ENCODE measurements at regions not wholly inside any gene's neighbourhood (a gene's known extent, or its start where the extent isn't known, plus 50 kb on each side); places are given as distances from the start of the nearest gene placed in this dataset.

- H3K27ac ChIP-seq (ENCODE audit: low read depth, low read length), result no peak overlapping the region
- H3K36me3 ChIP-seq (ENCODE audit: control insufficient read depth, insufficient read depth, low read length), result no peaks in the 10 kb centered on the region
- no peak overlapping the region for H2AK5ac ChIP-seq (ENCODE audit: low read length)
- no peak for DNase-seq
- no peaks in the 10 kb centered on the region for H3K27me3 ChIP-seq (ENCODE audit: insufficient read depth, low read length, poor library complexity)
- no peak overlapping the region for H3K4me2 ChIP-seq (ENCODE audit: low read length)
- no peak overlapping the region for H2BK5ac ChIP-seq (ENCODE audit: low read length)
- no peak overlapping the region for H3K4ac ChIP-seq (ENCODE audit: low read depth, low read length)
- H3K9ac ChIP-seq (ENCODE audit: low read length), result no peak overlapping the region
- no peak overlapping the region for H2BK120ac ChIP-seq (ENCODE audit: low read depth, low read length)
- H3K23ac ChIP-seq (ENCODE audit: low read length), result no peak overlapping the region
- WGBS (ENCODE audit: extremely low coverage, insufficient coverage, low lambda C conversion rate), result no CpG with 5 or more reads among the region's 2 CpGs
- H3K4me1 ChIP-seq (ENCODE audit: control insufficient read depth, low read depth, low read length), result no peaks in the 10 kb centered on the region
- no peak overlapping the region for H4K8ac ChIP-seq (ENCODE audit: low read depth, low read length)
- H3K79me1 ChIP-seq (ENCODE audit: low read length), result no peaks in the 10 kb centered on the region
- H4K5ac ChIP-seq (ENCODE audit: low read length), result no peak overlapping the region
- H2BK15ac ChIP-seq (replicated peaks; ENCODE audit: low read depth), result no peak overlapping the region
- H3K56ac ChIP-seq (ENCODE audit: low read length), result no peak overlapping the region
- no peak overlapping the region for H3K18ac ChIP-seq (ENCODE audit: low read length)
- no peak overlapping the region for H3K4me3 ChIP-seq (ENCODE audit: low read length)
- H3K79me2 ChIP-seq (ENCODE audit: control insufficient read depth, insufficient read depth, low read length), result no peaks in the 10 kb centered on the region
Measured at GRCh38 chr11:15519124-15519791, 404.5 kb downstream of the INSC start.

- Histone ChIP-seq H3K56ac (ENCODE audit: low read length) (no peak overlapping the region), H3K79me2 (ENCODE audit: control insufficient read depth, insufficient read depth, low read length) (no peaks in the 10 kb centered on the region), H2BK5ac (ENCODE audit: low read length) (no peak overlapping the region), H3K36me3 (ENCODE audit: control insufficient read depth, insufficient read depth, low read length) (no peaks in the 10 kb centered on the region), H3K23ac (ENCODE audit: low read length) (no peak overlapping the region), H4K8ac (ENCODE audit: low read depth, low read length) (no peak overlapping the region), H2AK5ac (ENCODE audit: low read length) (no peak overlapping the region), H4K5ac (ENCODE audit: low read length) (no peak overlapping the region), H3K9ac (ENCODE audit: low read length) (no peak overlapping the region), H3K18ac (ENCODE audit: low read length) (no peak overlapping the region), H3K4me2 (ENCODE audit: low read length) (no peak overlapping the region), H3K27me3 (ENCODE audit: insufficient read depth, low read length, poor library complexity) (no peaks in the 10 kb centered on the region), H3K4me3 (ENCODE audit: low read length) (no peak overlapping the region), H2BK15ac (replicated peaks; ENCODE audit: low read depth) (no peak overlapping the region), H3K79me1 (ENCODE audit: low read length) (no peaks in the 10 kb centered on the region), H3K4me1 (ENCODE audit: control insufficient read depth, low read depth, low read length) (no peaks in the 10 kb centered on the region), H2BK120ac (ENCODE audit: low read depth, low read length) (no peak overlapping the region), H3K4ac (ENCODE audit: low read depth, low read length) (no peak overlapping the region), H3K27ac (ENCODE audit: low read depth, low read length) (no peak overlapping the region)
- no peak for DNase-seq
- WGBS (ENCODE audit: extremely low coverage, insufficient coverage, low lambda C conversion rate), result no CpG with 5 or more reads among the region's 2 CpGs
Measured at GRCh38 chr11:15519911-15520310, 405.2 kb downstream of the INSC start.

GRCh38 chr11:15523543-15523942 is 408.8 kb downstream of the INSC start:
- H3K23ac ChIP-seq (ENCODE audit: low read length), result no peak overlapping the region
- H3K27me3 ChIP-seq (ENCODE audit: insufficient read depth, low read length, poor library complexity), result no peaks in the 10 kb centered on the region
- no peak overlapping the region for H3K56ac ChIP-seq (ENCODE audit: low read length)
- H3K4me3 ChIP-seq (ENCODE audit: low read length), result no peak overlapping the region
- no peak overlapping the region for H2AK5ac ChIP-seq (ENCODE audit: low read length)
- no peak overlapping the region for H3K4ac ChIP-seq (ENCODE audit: low read depth, low read length)
- no peak overlapping the region for H3K18ac ChIP-seq (ENCODE audit: low read length)
- no peak overlapping the region for H2BK15ac ChIP-seq (replicated peaks; ENCODE audit: low read depth)
- H3K79me2 ChIP-seq (ENCODE audit: control insufficient read depth, insufficient read depth, low read length), result no peaks in the 10 kb centered on the region
- H3K79me1 ChIP-seq (ENCODE audit: low read length), result no peaks in the 10 kb centered on the region
- no peak overlapping the region for H4K8ac ChIP-seq (ENCODE audit: low read depth, low read length)
- H2BK5ac ChIP-seq (ENCODE audit: low read length), result no peak overlapping the region
- no peak overlapping the region for H4K5ac ChIP-seq (ENCODE audit: low read length)
- no peak for DNase-seq
- H3K36me3 ChIP-seq (ENCODE audit: control insufficient read depth, insufficient read depth, low read length), result no peaks in the 10 kb centered on the region
- no peaks in the 10 kb centered on the region for H3K4me1 ChIP-seq (ENCODE audit: control insufficient read depth, low read depth, low read length)
- no peak overlapping the region for H3K9ac ChIP-seq (ENCODE audit: low read length)
- no peak overlapping the region for H3K4me2 ChIP-seq (ENCODE audit: low read length)
- no CpG with 5 or more reads among the region's 2 CpGs for WGBS (ENCODE audit: extremely low coverage, insufficient coverage, low lambda C conversion rate)
- H2BK120ac ChIP-seq (ENCODE audit: low read depth, low read length), result no peak overlapping the region
- H3K27ac ChIP-seq (ENCODE audit: low read depth, low read length), result no peak overlapping the region

- Histone ChIP-seq H3K4me2 (ENCODE audit: low read length) (no peak overlapping the region), H3K23ac (ENCODE audit: low read length) (no peak overlapping the region), H4K8ac (ENCODE audit: low read depth, low read length) (no peak overlapping the region), H3K4me1 (ENCODE audit: control insufficient read depth, low read depth, low read length) (no peaks in the 10 kb centered on the region), H2BK5ac (ENCODE audit: low read length) (no peak overlapping the region), H3K9ac (ENCODE audit: low read length) (no peak overlapping the region), H4K5ac (ENCODE audit: low read length) (no peak overlapping the region), H3K27ac (ENCODE audit: low read depth, low read length) (no peak overlapping the region), H3K36me3 (ENCODE audit: control insufficient read depth, insufficient read depth, low read length) (no peaks in the 10 kb centered on the region), H3K27me3 (ENCODE audit: insufficient read depth, low read length, poor library complexity) (no peaks in the 10 kb centered on the region), H3K18ac (ENCODE audit: low read length) (no peak overlapping the region), H3K79me2 (ENCODE audit: control insufficient read depth, insufficient read depth, low read length) (no peaks in the 10 kb centered on the region), H3K4ac (ENCODE audit: low read depth, low read length) (no peak overlapping the region), H3K56ac (ENCODE audit: low read length) (no peak overlapping the region), H3K79me1 (ENCODE audit: low read length) (no peaks in the 10 kb centered on the region), H2BK120ac (ENCODE audit: low read depth, low read length) (no peak overlapping the region), H2AK5ac (ENCODE audit: low read length) (no peak overlapping the region), H3K4me3 (ENCODE audit: low read length) (no peak overlapping the region), H2BK15ac (replicated peaks; ENCODE audit: low read depth) (no peak overlapping the region)
- WGBS (ENCODE audit: extremely low coverage, insufficient coverage, low lambda C conversion rate), result no CpG with 5 or more reads among the region's 1 CpG
- DNase-seq, result no peak
Measured at GRCh38 chr11:15525582-15525981, 410.9 kb downstream of the INSC start.

- H3K56ac ChIP-seq (ENCODE audit: low read length), result no peak overlapping the region
- no peak overlapping the region for H4K8ac ChIP-seq (ENCODE audit: low read depth, low read length)
- H3K9ac ChIP-seq (ENCODE audit: low read length), result no peak overlapping the region
- no peaks in the 10 kb centered on the region for H3K36me3 ChIP-seq (ENCODE audit: control insufficient read depth, insufficient read depth, low read length)
- H2BK5ac ChIP-seq (ENCODE audit: low read length), result no peak overlapping the region
- H3K27me3 ChIP-seq (ENCODE audit: insufficient read depth, low read length, poor library complexity), result no peaks in the 10 kb centered on the region
- no peak overlapping the region for H3K4me3 ChIP-seq (ENCODE audit: low read length)
- no peak overlapping the region for H4K5ac ChIP-seq (ENCODE audit: low read length)
- H2BK120ac ChIP-seq (ENCODE audit: low read depth, low read length), result no peak overlapping the region
- no peaks in the 10 kb centered on the region for H3K4me1 ChIP-seq (ENCODE audit: control insufficient read depth, low read depth, low read length)
- H3K27ac ChIP-seq (ENCODE audit: low read depth, low read length), result no peak overlapping the region
- no peak overlapping the region for H3K4me2 ChIP-seq (ENCODE audit: low read length)
- no peak overlapping the region for H3K23ac ChIP-seq (ENCODE audit: low read length)
- no peaks in the 10 kb centered on the region for H3K79me2 ChIP-seq (ENCODE audit: control insufficient read depth, insufficient read depth, low read length)
- DNase-seq, result no peak
- H2BK15ac ChIP-seq (replicated peaks; ENCODE audit: low read depth), result no peak overlapping the region
- no peak overlapping the region for H3K4ac ChIP-seq (ENCODE audit: low read depth, low read length)
- WGBS (ENCODE audit: extremely low coverage, insufficient coverage, low lambda C conversion rate), result no CpG with 5 or more reads among the region's 2 CpGs
- H3K79me1 ChIP-seq (ENCODE audit: low read length), result no peaks in the 10 kb centered on the region
- no peak overlapping the region for H3K18ac ChIP-seq (ENCODE audit: low read length)
- no peak overlapping the region for H2AK5ac ChIP-seq (ENCODE audit: low read length)
Measured at GRCh38 chr11:15526032-15526431, 411.3 kb downstream of the INSC start.

GRCh38 chr11:15526859-15527450 is 412.2 kb downstream of the INSC start:
- H2AK5ac ChIP-seq (ENCODE audit: low read length), result no peak overlapping the region
- H3K79me2 ChIP-seq (ENCODE audit: control insufficient read depth, insufficient read depth, low read length), result no peaks in the 10 kb centered on the region
- H3K9ac ChIP-seq (ENCODE audit: low read length), result no peak overlapping the region
- H4K8ac ChIP-seq (ENCODE audit: low read depth, low read length), result no peak overlapping the region
- H3K4me3 ChIP-seq (ENCODE audit: low read length), result no peak overlapping the region
- H3K4me2 ChIP-seq (ENCODE audit: low read length), result no peak overlapping the region
- H3K23ac ChIP-seq (ENCODE audit: low read length), result no peak overlapping the region
- no CpG with 5 or more reads among the region's 2 CpGs for whole genome bisulfite sequencing (ENCODE audit: extremely low coverage, insufficient coverage, low lambda C conversion rate)
- H3K4ac ChIP-seq (ENCODE audit: low read depth, low read length), result no peak overlapping the region
- DNase-seq, result no peak
- no peaks in the 10 kb centered on the region for H3K27me3 ChIP-seq (ENCODE audit: insufficient read depth, low read length, poor library complexity)
- H3K18ac ChIP-seq (ENCODE audit: low read length), result no peak overlapping the region
- no peak overlapping the region for H3K27ac ChIP-seq (ENCODE audit: low read depth, low read length)
- H2BK120ac ChIP-seq (ENCODE audit: low read depth, low read length), result no peak overlapping the region
- H4K5ac ChIP-seq (ENCODE audit: low read length), result no peak overlapping the region
- no peak overlapping the region for H3K56ac ChIP-seq (ENCODE audit: low read length)
- no peaks in the 10 kb centered on the region for H3K4me1 ChIP-seq (ENCODE audit: control insufficient read depth, low read depth, low read length)
- no peak overlapping the region for H2BK5ac ChIP-seq (ENCODE audit: low read length)
- H3K79me1 ChIP-seq (ENCODE audit: low read length), result no peaks in the 10 kb centered on the region
- H2BK15ac ChIP-seq (replicated peaks; ENCODE audit: low read depth), result no peak overlapping the region
- H3K36me3 ChIP-seq (ENCODE audit: control insufficient read depth, insufficient read depth, low read length), result no peaks in the 10 kb centered on the region
